Heart right ventricle (tissue), 16 donors: ENCODE measurements at regions not wholly inside any gene's neighbourhood (a gene's known extent, or its start where the extent isn't known, plus 50 kb on each side); places are given as distances from the start of the nearest gene placed in this dataset.

ENCODE experiments used
- ATAC-seq, 8 donors: fragments of 200-7000 bp; cut with Tn5 transposase; one replicate each; pipeline ENCODE4 v1.9.1; 2020; ENCODE audit warnings: mild to moderate bottlenecking in 8 of 8, moderate library complexity in 8 of 8, moderate number of reproducible peaks in 1 of 8
- DNase-seq, 2 donors: peaks; one replicate each; pipeline ENCODE4 v3.0.0-alpha.2; 2020
- H3K27ac ChIP-seq, 10 donors: fragments of 200-600 bp; sonication (generic) in 2 of 10; one replicate each; pipeline versions ENCODE4 v1.5.0 to v1.8.0; 2020 to 2022; ENCODE audit warnings: mild to moderate bottlenecking in 3 of 10
- H3K27me3 ChIP-seq, 7 donors: fragments of 200-600 bp; one replicate each; pipeline ENCODE4 v1.8.0; 2021 to 2022; ENCODE audit warnings: mild to moderate bottlenecking in 2 of 7
- H3K36me3 ChIP-seq, 9 donors: fragments of 200-600 bp; sonication (generic) in 1 of 9; one replicate each; pipeline versions ENCODE4 v1.5.0 to v1.8.0; 2020 to 2022; ENCODE audit warnings: mild to moderate bottlenecking in 2 of 9
- H3K4me1 ChIP-seq, 9 donors: fragments of 200-600 bp; sonication (generic) in 1 of 9; one replicate each; pipeline versions ENCODE4 v1.5.0 to v1.8.0; 2020 to 2022; ENCODE audit warnings: mild to moderate bottlenecking in 4 of 9
- H3K4me3 ChIP-seq, 10 donors: fragments of 200-600 bp; sonication (generic) in 2 of 10; one replicate each; pipeline versions ENCODE4 v1.5.0 to v1.8.0; 2020 to 2022; ENCODE audit warnings: mild to moderate bottlenecking in 7 of 10, moderate library complexity in 2 of 10
- H3K9me3 ChIP-seq, 11 donors: fragments of 200-600 bp in 10 of 11; sonication (generic) in 2 of 11; one replicate each; pipeline versions ENCODE4 v1.5.0 to v1.8.0; 2013 to 2022; ENCODE audit warnings: mild to moderate bottlenecking in 2 of 11, control low read depth in 1 of 11, moderate library complexity in 1 of 11
- CTCF ChIP-seq, 9 donors: fragments of 200-600 bp; sonication (generic) in 2 of 9; IDR thresholded peaks; one replicate each; pipeline versions ENCODE4 v1.5.0 to v1.8.0; 2021 to 2022; ENCODE audit warnings: antibody characterized with exemption in 9 of 9, mild to moderate bottlenecking in 5 of 9, moderate library complexity in 1 of 9
- WGBS, 2 donors: extraction: QIAGEN DNeasy Blood & Tissue Kit; methylation state at CpG; one replicate each; pipeline ENCODE4 v1.1.7; 2013; ENCODE audit warnings: inconsistent platforms in 1 of 2; 5-methylcytosine and 5-hydroxymethylcytosine counted together
- intact Hi-C, 10 donors: fragments of 100-400 bp; cut with DNase I; formaldehyde crosslinking; loops; one replicate each; pipeline versions ENCODE4 v1.11.1 to v1.14.2; 2022
- donor health status: Arrhythmogenic right ventricular cardiomyopathy.
- donor health status: ischemic (EF 13 %, LVEDD 7.1; RV severe dilation, severe dysfunction).
- donor health status: healthy with polysubstance abuse.
- donor health status: DM: no; HTN: yes; CAD: no.
- donor health status: DM: no; HTN: no; CAD: no.
- donor health status: ischemic (EF 25% LVEDD 6.9; RV normal size, moderate dysfunction).
- donor health status: ischemic (EF 25% LVEDD 5.7; RV mildly dilated, moderate dysfunction).
- donor health status: healthy.
- donor health status: DM: yes; HTN: yes; CAD: no.
- donor health status: Ischemic cardiomyopathy.
- donor health status: ischemic (EF 35%, LVEDD 5.7; RV mildly dilated, moderate dysfunction).
- donor health status: nonischemic (EF 11% LVEDD 7.7; RV severe dilation, severe dysfunction).
- donor health status: DM: yes; HTN: yes; CAD: no.
- donor health status: PGD.
- donor health status: ischemic (EF 29% LVEDD 5.4; RV normal size, mild dysfunction).
- donor health status: nonischemic (EF 23%, LVEDD 6.1; RV moderate dilation, normal function).

DNA sequence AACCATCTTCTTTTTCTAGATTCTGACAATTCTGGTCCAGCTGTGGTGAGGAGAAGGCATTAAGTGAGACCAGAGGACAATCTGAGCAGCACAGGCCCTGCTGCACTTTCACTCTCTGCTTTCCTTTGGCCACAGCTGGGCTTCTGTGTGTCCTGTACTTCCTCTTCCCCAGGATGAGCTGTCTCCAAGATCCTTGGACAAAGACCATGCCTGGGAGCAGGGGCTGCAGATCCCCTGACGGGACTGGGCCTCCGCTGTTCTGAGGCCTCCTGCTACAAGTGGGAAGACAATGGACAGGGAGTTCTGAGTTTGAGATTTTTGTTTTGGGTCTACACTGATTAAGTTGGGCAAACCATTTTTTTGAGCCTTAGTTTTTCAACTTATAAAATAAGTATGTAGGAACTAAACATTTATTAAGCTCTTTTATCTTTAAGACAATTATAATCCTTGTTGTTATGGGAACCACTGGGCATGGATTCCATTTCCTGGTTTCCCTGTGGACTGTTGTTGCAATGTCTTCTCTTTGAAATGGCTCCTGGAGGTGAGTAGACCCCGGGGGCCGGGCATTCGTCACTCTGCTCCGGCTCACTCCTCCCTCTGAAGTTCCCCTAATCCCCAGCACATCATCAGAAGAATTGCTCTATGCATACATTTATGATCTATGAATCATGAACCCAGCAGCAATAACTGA, 266.6 kb downstream of the ACTR3 start:
- H3K36me3 ChIP-seq, result no peaks in the 10 kb centered on the region
- no peaks in the 10 kb centered on the region for H3K4me1 ChIP-seq
- no peaks in the 10 kb centered on the region for H3K9me3 ChIP-seq
- intact Hi-C loops, result no loop called here
- DNase-seq, result no peak
- ATAC-seq, result no peak
- WGBS, 2 donors, result 67 to 80% methylated on average over 6 of the region's 6 CpGs
- peaks cover 0 to 4% (median 0%) of the 10 kb centered on the region in 7 donors for H3K27me3 ChIP-seq
- no peak overlapping the region for H3K27ac ChIP-seq
- H3K4me3 ChIP-seq, result no peak overlapping the region
- TF ChIP-seq CTCF (IDR thresholded peaks at IDR 0.05), result no peak

DNA sequence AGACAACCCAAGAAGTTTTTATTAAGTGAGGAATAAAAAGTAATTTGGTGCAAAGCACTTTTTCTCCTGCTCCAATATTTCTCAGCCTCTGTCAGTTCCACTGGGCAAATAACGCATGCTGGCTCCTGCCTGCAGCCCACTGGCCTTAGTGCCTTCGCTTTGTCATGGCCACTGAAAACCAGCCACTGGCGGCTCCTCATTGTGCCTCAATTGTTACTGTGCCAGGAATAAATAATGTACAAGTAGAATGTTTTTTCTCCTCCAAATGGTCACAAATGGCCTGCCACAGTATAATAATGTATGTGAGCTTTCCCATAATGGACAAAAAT, 267.1 kb downstream of the ACTR3 start:
- no peaks in the 10 kb centered on the region for H3K4me1 ChIP-seq
- ATAC-seq (no peak), DNase-seq (no peak)
- no peaks in the 10 kb centered on the region for H3K36me3 ChIP-seq
- 92 to 95% methylated on average over 3 of the region's 3 CpGs for WGBS, 2 donors
- intact Hi-C loops, result no loop called here
- no peak overlapping the region for H3K27ac ChIP-seq
- TF ChIP-seq CTCF (IDR thresholded peaks at IDR 0.05), result no peak
- H3K4me3 ChIP-seq, result no peak overlapping the region
- peaks cover 0 to 4% (median 0%) of the 10 kb centered on the region in 7 donors for H3K27me3 ChIP-seq
- H3K9me3 ChIP-seq, result no peaks in the 10 kb centered on the region

GRCh38 chr2:114160263-114160981, 270.5 kb downstream of the ACTR3 start:
- H3K4me1 ChIP-seq, result no peaks in the 10 kb centered on the region
- intact Hi-C loops, result no loop called here
- no peak for TF ChIP-seq CTCF (IDR thresholded peaks at IDR 0.05)
- no peaks in the 10 kb centered on the region for H3K36me3 ChIP-seq
- DNase-seq, result no peak
- 67% methylated on average over 2 of the region's 2 CpGs for WGBS, 2 donors
- no peak overlapping the region for H3K4me3 ChIP-seq
- ATAC-seq, result peak in 1 of 8 donors; percentile 67
- H3K9me3 ChIP-seq, result peaks cover 0 to 3% (median 0%) of the 10 kb centered on the region in 11 donors
- H3K27me3 ChIP-seq, result no peaks in the 10 kb centered on the region
- H3K27ac ChIP-seq, result no peak overlapping the region

DNA sequence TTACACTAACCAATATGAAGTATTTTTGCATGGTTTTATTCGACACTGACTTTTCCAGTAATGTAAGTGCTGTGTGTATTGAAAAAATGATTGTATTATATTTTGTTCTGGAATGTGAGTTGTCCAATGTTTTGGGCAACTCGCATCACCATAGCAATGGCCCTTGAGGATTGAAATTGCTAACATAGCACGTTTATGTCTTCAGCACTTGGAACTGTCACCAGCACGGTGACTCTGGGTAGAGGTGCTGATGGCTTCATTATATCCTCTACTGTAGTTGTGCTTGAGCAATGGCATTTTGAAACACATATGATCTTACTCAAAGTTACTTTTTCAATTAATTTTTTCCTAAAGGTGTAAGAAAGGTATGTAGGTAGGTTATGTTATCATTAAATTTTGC, 271.5 kb downstream of the ACTR3 start:
- H3K4me3 ChIP-seq, result no peak overlapping the region
- H3K27me3 ChIP-seq, result no peaks in the 10 kb centered on the region
- no peaks in the 10 kb centered on the region for H3K36me3 ChIP-seq
- WGBS, 2 donors, result 42 to 58% methylated on average over 4 of the region's 4 CpGs
- intact Hi-C loops, result no loop called here
- H3K4me1 ChIP-seq, result no peaks in the 10 kb centered on the region
- H3K9me3 ChIP-seq, result peaks cover 0 to 3% (median 0%) of the 10 kb centered on the region in 11 donors
- H3K27ac ChIP-seq, result no peak overlapping the region
- ATAC-seq (no peak), DNase-seq (no peak)
- no peak for TF ChIP-seq CTCF (IDR thresholded peaks at IDR 0.05)
